ENCODE measurements at regions not wholly inside any gene's neighbourhood (a gene's known extent, or its start where the extent isn't known, plus 50 kb on each side); places are given as distances from the start of the nearest gene placed in this dataset.

DNA sequence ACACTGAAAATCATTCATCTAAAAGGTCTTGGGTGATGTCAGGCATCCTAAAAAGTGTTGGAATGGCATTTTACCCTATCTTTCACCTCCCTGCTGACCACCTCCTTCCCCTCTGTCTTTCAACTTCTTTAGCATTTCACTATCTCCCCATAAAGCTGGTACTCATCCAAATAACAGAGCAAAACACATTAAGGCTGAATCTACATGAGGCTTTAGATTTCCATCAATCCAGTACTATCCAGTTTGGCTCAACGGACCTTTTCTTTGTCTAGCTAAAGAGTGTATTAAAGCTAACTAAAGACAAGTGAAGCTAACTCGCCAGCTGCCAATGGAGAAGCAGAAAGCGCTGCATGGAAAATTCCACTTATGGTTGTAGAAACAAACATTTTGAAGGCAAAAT lies 122.5 kb upstream of the NCKAP5 start:
- ChIA-PET POLR2A (ENCODE audit: low non-redundant PET) (no interaction called here), CTCF (no interaction called here)
- H3K27me3 ChIP-seq (replicated peaks; ENCODE audit: insufficient read depth, low read depth, low read length, poor library complexity): no peaks in the 10 kb centered on the region
- no peaks in the 10 kb centered on the region for H3K4me1 ChIP-seq (ENCODE audit: insufficient read depth, low read length, poor library complexity, severe bottlenecking)
- intact Hi-C loops (cut with micrococcal nuclease; ENCODE audit: unreplicated experiment): no loop called here
- TF ChIP-seq EZH2 (IDR thresholded peaks at IDR 0.05; ENCODE audit: borderline replicate concordance, low read depth, low read length, poor library complexity, severe bottlenecking): no peak
- TF ChIP-seq CTCF (conservative IDR thresholded peaks at IDR 0.05; ENCODE audit: low read depth, low read length): no peak
- no peak overlapping the region for H3K27ac ChIP-seq (ENCODE audit: low read depth, low read length, poor library complexity, severe bottlenecking)
- BruUV-seq (replicated peaks): no TSS peak
- no peaks in the 10 kb centered on the region for H3K36me3 ChIP-seq (ENCODE audit: insufficient read depth, low read length, poor library complexity, severe bottlenecking)
- H3K4me3 ChIP-seq (ENCODE audit: low read depth, low read length, poor library complexity, severe bottlenecking): no peak overlapping the region
- DNase-seq (ENCODE audit: low spot score): no peak
- H3K9me3 ChIP-seq (ENCODE audit: low read depth, low read length, poor library complexity, severe bottlenecking): peaks cover 3% of the 10 kb centered on the region

DNA sequence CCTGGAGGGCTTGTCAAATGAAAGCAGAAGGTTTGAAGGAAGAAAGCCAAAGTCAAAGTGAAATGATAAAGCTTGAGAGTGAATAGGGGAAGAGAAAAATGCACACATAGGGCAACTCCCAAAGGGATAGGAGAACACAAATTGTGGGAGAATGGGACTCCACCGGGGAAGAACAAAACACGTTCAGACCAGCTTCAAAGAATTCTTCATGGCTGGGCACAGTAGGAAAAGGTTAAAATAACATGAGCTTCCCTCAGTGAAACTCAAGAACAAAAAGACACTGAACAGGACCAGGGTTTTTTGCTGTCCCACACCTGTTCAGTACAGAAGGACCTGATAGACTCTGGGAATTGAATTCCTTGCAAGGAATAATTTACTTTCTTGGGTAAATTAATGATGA lies 123.1 kb upstream of the NCKAP5 start:
- TF ChIP-seq CTCF (conservative IDR thresholded peaks at IDR 0.05; ENCODE audit: low read depth, low read length) (no peak), EZH2 (IDR thresholded peaks at IDR 0.05; ENCODE audit: borderline replicate concordance, low read depth, low read length, poor library complexity, severe bottlenecking) (no peak)
- ChIA-PET CTCF (no interaction called here), POLR2A (ENCODE audit: low non-redundant PET) (no interaction called here)
- no TSS peak for BruUV-seq (replicated peaks)
- Histone ChIP-seq H3K27me3 (replicated peaks; ENCODE audit: insufficient read depth, low read depth, low read length, poor library complexity) (no peaks in the 10 kb centered on the region), H3K9me3 (ENCODE audit: low read depth, low read length, poor library complexity, severe bottlenecking) (peaks cover 3% of the 10 kb centered on the region), H3K27ac (ENCODE audit: low read depth, low read length, poor library complexity, severe bottlenecking) (no peak overlapping the region), H3K36me3 (ENCODE audit: insufficient read depth, low read length, poor library complexity, severe bottlenecking) (no peaks in the 10 kb centered on the region), H3K4me1 (ENCODE audit: insufficient read depth, low read length, poor library complexity, severe bottlenecking) (no peaks in the 10 kb centered on the region), H3K4me3 (ENCODE audit: low read depth, low read length, poor library complexity, severe bottlenecking) (no peak overlapping the region)
- DNase-seq (ENCODE audit: low spot score): no peak
- intact Hi-C loops (cut with micrococcal nuclease; ENCODE audit: unreplicated experiment): no loop called here

DNA sequence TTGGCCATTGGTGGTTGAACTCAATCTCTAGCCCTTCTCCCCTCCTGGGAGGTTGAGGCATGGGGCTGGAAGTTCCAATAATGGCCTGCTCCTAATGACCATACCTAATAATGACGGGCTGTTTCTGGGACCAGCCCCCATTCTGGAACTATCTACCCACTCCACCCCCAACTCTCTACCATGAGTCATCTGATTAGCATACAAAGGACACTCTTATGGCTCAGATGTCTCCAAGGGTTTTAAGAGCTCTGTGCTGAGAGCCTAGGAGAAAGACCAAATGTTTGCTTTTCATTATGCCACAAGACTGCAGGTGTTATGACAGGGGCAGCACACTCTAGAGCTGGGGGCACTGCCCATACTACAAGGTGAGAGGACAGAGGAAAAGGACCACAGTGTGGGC lies 137.0 kb upstream of the NCKAP5 start:
- DNase-seq (ENCODE audit: low spot score): no peak
- no TSS peak for BruUV-seq (replicated peaks)
- H3K4me1 ChIP-seq (ENCODE audit: insufficient read depth, low read length, poor library complexity, severe bottlenecking): no peaks in the 10 kb centered on the region
- intact Hi-C loops (cut with micrococcal nuclease; ENCODE audit: unreplicated experiment): no loop called here
- no peaks in the 10 kb centered on the region for H3K27me3 ChIP-seq (replicated peaks; ENCODE audit: insufficient read depth, low read depth, low read length, poor library complexity)
- POLR2A ChIA-PET (ENCODE audit: low non-redundant PET): no interaction called here
- H3K36me3 ChIP-seq (ENCODE audit: insufficient read depth, low read length, poor library complexity, severe bottlenecking): no peaks in the 10 kb centered on the region
- no peak overlapping the region for H3K27ac ChIP-seq (ENCODE audit: low read depth, low read length, poor library complexity, severe bottlenecking)
- TF ChIP-seq CTCF (conservative IDR thresholded peaks at IDR 0.05; ENCODE audit: low read depth, low read length): no peak
- TF ChIP-seq EZH2 (IDR thresholded peaks at IDR 0.05; ENCODE audit: borderline replicate concordance, low read depth, low read length, poor library complexity, severe bottlenecking): no peak
- peaks cover 6% of the 10 kb centered on the region for H3K9me3 ChIP-seq (ENCODE audit: low read depth, low read length, poor library complexity, severe bottlenecking)
- H3K4me3 ChIP-seq (ENCODE audit: low read depth, low read length, poor library complexity, severe bottlenecking): no peak overlapping the region
- CTCF ChIA-PET: no interaction called here

Data from A673 (cell line).